ENCODE measurements at regions not wholly inside any gene's neighbourhood (a gene's known extent, or its start where the extent isn't known, plus 50 kb on each side); places are given as distances from the start of the nearest gene placed in this dataset.

GRCh38 chr10:83824099-83824498, 315.2 kb upstream of the GHITM start:
- no peak for TF ChIP-seq CTCF (IDR thresholded peaks at IDR 0.05; ENCODE audit: low read depth, low read length)
- no peak for TF ChIP-seq EZH2phosphoT487 (IDR thresholded peaks at IDR 0.05; ENCODE audit: low read depth)
